WTC11 (cell line): ENCODE measurements at regions not wholly inside any gene's neighbourhood (a gene's known extent, or its start where the extent isn't known, plus 50 kb on each side); places are given as distances from the start of the nearest gene placed in this dataset.

Experiments used
- ATAC-seq: fragments of 200-7000 bp; cut with Tn5 transposase; 2 replicates; pipeline ENCODE4 v1.10.0; 2021; ENCODE audit warnings: mild to moderate bottlenecking, moderate library complexity
- CTCF ChIA-PET: fragments of 300-600 bp; sonication (Branson Sonifier 250); formaldehyde crosslinking; loops from one replicate; lab custom pipeline; 2021; ENCODE audit warnings: antibody characterized with exemption; lab: Charles Lee
- POLR2A ChIA-PET: fragments of 350-600 bp; sonication (Branson Sonifier 250); formaldehyde crosslinking; loops from one replicate; lab custom pipeline; 2021; ENCODE audit warnings: antibody characterized with exemption; lab: Charles Lee
- DNase-seq: peaks from one replicate; pipeline ENCODE4 v3.0.0; 2021; ENCODE audit warnings: low spot score
- H3K27ac Mint-ChIP-seq: 2 replicates; pipeline ENCODE4 v1.8.0; 2021; ENCODE audit warnings: mixed read lengths
- H3K27me3 Mint-ChIP-seq: 2 replicates; pipeline ENCODE4 v1.8.0; 2021; ENCODE audit warnings: low read depth, mild to moderate bottlenecking, moderate library complexity, mixed read lengths
- H3K36me3 Mint-ChIP-seq: 2 replicates; pipeline ENCODE4 v1.8.0; 2021; ENCODE audit warnings: mixed read lengths
- H3K4me1 Mint-ChIP-seq: 2 replicates; pipeline ENCODE4 v1.8.0; 2022; ENCODE audit warnings: mixed read lengths
- H3K4me3 Mint-ChIP-seq: 2 replicates; pipeline ENCODE4 v1.8.0; 2021; ENCODE audit warnings: mild to moderate bottlenecking, moderate library complexity, mixed read lengths
- H3K9me3 Mint-ChIP-seq: 2 replicates; pipeline ENCODE4 v1.8.0; 2021; ENCODE audit warnings: mixed read lengths
- CREM ChIP-seq: sonication (generic); formaldehyde crosslinking; IDR thresholded peaks from 2 replicates; pipeline ENCODE4 v1.8.1; 2022; ENCODE audit warnings: mild to moderate bottlenecking, missing genetic modification reagents, moderate library complexity
- E2F1 ChIP-seq: sonication (generic); formaldehyde crosslinking; IDR thresholded peaks from 2 replicates; pipeline ENCODE4 v1.8.0; 2022; ENCODE audit warnings: mild to moderate bottlenecking, missing genetic modification reagents
- E2F4 ChIP-seq: sonication (generic); formaldehyde crosslinking; IDR thresholded peaks from 2 replicates; pipeline ENCODE4 v1.8.1; 2022; ENCODE audit warnings: low read depth, mild to moderate bottlenecking, moderate library complexity, missing genetic modification reagents, borderline replicate concordance
- ELF4 ChIP-seq: sonication (generic); formaldehyde crosslinking; IDR thresholded peaks from 2 replicates; pipeline ENCODE4 v1.8.1; 2022; ENCODE audit warnings: low read depth, mild to moderate bottlenecking, moderate library complexity, missing genetic modification reagents
- FOXP1 ChIP-seq: sonication (generic); formaldehyde crosslinking; IDR thresholded peaks from 2 replicates; pipeline ENCODE4 v1.8.0; 2022; ENCODE audit warnings: missing genetic modification reagents, mild to moderate bottlenecking, moderate library complexity, borderline replicate concordance
- HMGA2 ChIP-seq: fragments of 250-450 bp; sonication (Bioruptor Pico); IDR thresholded peaks from 2 replicates; pipeline ENCODE4 v1.4.0; 2021; ENCODE audit warnings: mild to moderate bottlenecking, moderate library complexity
- JUN ChIP-seq: sonication (generic); formaldehyde crosslinking; IDR thresholded peaks from 2 replicates; pipeline ENCODE4 v1.8.0; 2023; ENCODE audit warnings: mild to moderate bottlenecking, missing genetic modification reagents
- MXD4 ChIP-seq: fragments of 250-450 bp; sonication (Bioruptor Pico); IDR thresholded peaks from 2 replicates; pipeline ENCODE4 v1.8.0; 2021; ENCODE audit warnings: mild to moderate bottlenecking, moderate library complexity, borderline replicate concordance
- MYBL2 ChIP-seq: sonication (generic); formaldehyde crosslinking; IDR thresholded peaks from 2 replicates; pipeline ENCODE4 v1.8.1; 2023; ENCODE audit warnings: mild to moderate bottlenecking, moderate library complexity, missing genetic modification reagents
- NR2C2 ChIP-seq: sonication (generic); formaldehyde crosslinking; IDR thresholded peaks from 2 replicates; pipeline ENCODE4 v1.8.0; 2022; ENCODE audit warnings: mild to moderate bottlenecking, missing genetic modification reagents
- SOX15 ChIP-seq: fragments of 250-450 bp; sonication (Bioruptor Pico); IDR thresholded peaks from 2 replicates; pipeline ENCODE4 v1.9.0; 2021; ENCODE audit warnings: mild to moderate bottlenecking
- TEAD4 ChIP-seq: sonication (generic); formaldehyde crosslinking; IDR thresholded peaks from 2 replicates; pipeline ENCODE4 v1.8.0; 2022; ENCODE audit warnings: mild to moderate bottlenecking, missing genetic modification reagents
- TP53 ChIP-seq: sonication (generic); formaldehyde crosslinking; IDR thresholded peaks from 2 replicates; pipeline ENCODE4 v1.8.1; 2023; ENCODE audit warnings: mild to moderate bottlenecking, missing genetic modification reagents
- ZBTB21 ChIP-seq: sonication (generic); formaldehyde crosslinking; IDR thresholded peaks from 2 replicates; pipeline ENCODE4 v1.8.1; 2023; ENCODE audit warnings: mild to moderate bottlenecking, missing genetic modification reagents, borderline replicate concordance
- ZNF263 ChIP-seq: sonication (generic); formaldehyde crosslinking; IDR thresholded peaks from 2 replicates; pipeline ENCODE4 v1.8.1; 2022; ENCODE audit warnings: low read depth, mild to moderate bottlenecking, moderate library complexity, missing genetic modification reagents
- ZNF317 ChIP-seq: sonication (generic); formaldehyde crosslinking; IDR thresholded peaks from 2 replicates; pipeline ENCODE4 v1.8.1; 2023; ENCODE audit warnings: low read depth, mild to moderate bottlenecking, moderate library complexity, missing genetic modification reagents, borderline replicate concordance
- ZNF423 ChIP-seq: fragments of 250-450 bp; sonication (Bioruptor Pico); IDR thresholded peaks from 2 replicates; pipeline ENCODE4 v2.1.2; 2022; ENCODE audit warnings: mild to moderate bottlenecking, moderate library complexity
- ZNF532 ChIP-seq: fragments of 250-450 bp; sonication (Bioruptor Pico); IDR thresholded peaks from 2 replicates; pipeline ENCODE4 v1.9.0; 2021; ENCODE audit warnings: mild to moderate bottlenecking, borderline replicate concordance
- TF ChIP-seq, protein P1 (sequence below): fragments of 250-450 bp; sonication (Bioruptor Pico); IDR thresholded peaks from 2 replicates; pipeline ENCODE4 v1.9.0; 2021; ENCODE audit warnings: moderate library complexity, mild to moderate bottlenecking, inconsistent platforms, borderline replicate concordance
- TF ChIP-seq, protein P2 (sequence below): sonication (generic); formaldehyde crosslinking; IDR thresholded peaks from 2 replicates; pipeline ENCODE4 v1.8.0; 2022; ENCODE audit warnings: mild to moderate bottlenecking, missing genetic modification reagents
- TF ChIP-seq, protein P3 (sequence below): sonication (generic); formaldehyde crosslinking; IDR thresholded peaks from 2 replicates; pipeline ENCODE4 v1.8.1; 2023; ENCODE audit warnings: mild to moderate bottlenecking, moderate library complexity, missing genetic modification reagents

GRCh38 chr5:120039111-120039510 lies 409.8 kb downstream of the FAM170A start:
- Mint-ChIP-seq H3K36me3 (no peaks in the 10 kb centered on the region), H3K4me3 (no peak overlapping the region)
- POLR2A ChIA-PET, result no interaction called here

GRCh38 chr5:120043431-120043830 lies 414.1 kb downstream of the FAM170A start:
- no peak for ATAC-seq
- POLR2A ChIA-PET, result no interaction called here
- Mint-ChIP-seq H3K27ac (no peak overlapping the region), H3K27me3 (no peaks in the 10 kb centered on the region), H3K9me3 (no peaks in the 10 kb centered on the region), H3K4me3 (no peak overlapping the region), H3K36me3 (no peaks in the 10 kb centered on the region), H3K4me1 (no peaks in the 10 kb centered on the region)
- TF ChIP-seq ZNF317 (no peak), CREM (CRISPR knock-in tag) (no peak), NR2C2 (CRISPR knock-in tag) (no peak), ZBTB21 (no peak), JUN (CRISPR knock-in tag) (no peak), TP53 (CRISPR knock-in tag) (no peak), MYBL2 (no peak), E2F1 (no peak), MXD4 (CRISPR knock-in tag) (no peak)
- TF ChIP-seq, protein P1, sequence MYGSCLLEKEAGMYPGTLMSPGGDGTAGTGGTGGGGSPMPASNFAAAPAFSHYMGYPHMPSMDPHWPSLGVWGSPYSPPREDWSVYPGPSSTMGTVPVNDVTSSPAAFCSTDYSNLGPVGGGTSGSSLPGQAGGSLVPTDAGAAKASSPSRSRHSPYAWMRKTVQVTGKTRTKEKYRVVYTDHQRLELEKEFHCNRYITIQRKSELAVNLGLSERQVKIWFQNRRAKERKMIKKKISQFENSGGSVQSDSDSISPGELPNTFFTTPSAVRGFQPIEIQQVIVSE (CRISPR knock-in tag), result no peak
- TF ChIP-seq, protein P2, sequence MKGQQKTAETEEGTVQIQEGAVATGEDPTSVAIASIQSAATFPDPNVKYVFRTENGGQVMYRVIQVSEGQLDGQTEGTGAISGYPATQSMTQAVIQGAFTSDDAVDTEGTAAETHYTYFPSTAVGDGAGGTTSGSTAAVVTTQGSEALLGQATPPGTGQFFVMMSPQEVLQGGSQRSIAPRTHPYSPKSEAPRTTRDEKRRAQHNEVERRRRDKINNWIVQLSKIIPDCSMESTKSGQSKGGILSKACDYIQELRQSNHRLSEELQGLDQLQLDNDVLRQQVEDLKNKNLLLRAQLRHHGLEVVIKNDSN, result no peak
- CTCF ChIA-PET, result no interaction called here
- DNase-seq, result no peak

More at GRCh38 chr5:120039111-120039510, 409.8 kb downstream of the FAM170A start:
- Mint-ChIP-seq H3K9me3 (no peaks in the 10 kb centered on the region), H3K27ac (no peak overlapping the region), H3K27me3 (no peaks in the 10 kb centered on the region), H3K4me1 (0 out of 2 replicates have a peak, but pooled peaks cover 3% of the 10 kb centered on the region)
- ATAC-seq (no peak), DNase-seq (no peak)
- TF ChIP-seq HMGA2 (CRISPR knock-in tag) (peak; percentile 90), ELF4 (CRISPR knock-in tag) (no peak)
- CTCF ChIA-PET, result no interaction called here

- H3K27ac Mint-ChIP-seq, result no peak overlapping the region
- ATAC-seq (no peak), DNase-seq (no peak)
- ChIA-PET POLR2A (no interaction called here), CTCF (no interaction called here)
- TF ChIP-seq NR2C2 (CRISPR knock-in tag) (no peak), E2F4 (CRISPR knock-in tag) (no peak), TEAD4 (no peak), SOX15 (CRISPR knock-in tag) (no peak), FOXP1 (no peak), ZNF263 (no peak), ZNF532 (CRISPR knock-in tag) (no peak), ZNF423 (CRISPR knock-in tag) (no peak)
- TF ChIP-seq, protein P3, sequence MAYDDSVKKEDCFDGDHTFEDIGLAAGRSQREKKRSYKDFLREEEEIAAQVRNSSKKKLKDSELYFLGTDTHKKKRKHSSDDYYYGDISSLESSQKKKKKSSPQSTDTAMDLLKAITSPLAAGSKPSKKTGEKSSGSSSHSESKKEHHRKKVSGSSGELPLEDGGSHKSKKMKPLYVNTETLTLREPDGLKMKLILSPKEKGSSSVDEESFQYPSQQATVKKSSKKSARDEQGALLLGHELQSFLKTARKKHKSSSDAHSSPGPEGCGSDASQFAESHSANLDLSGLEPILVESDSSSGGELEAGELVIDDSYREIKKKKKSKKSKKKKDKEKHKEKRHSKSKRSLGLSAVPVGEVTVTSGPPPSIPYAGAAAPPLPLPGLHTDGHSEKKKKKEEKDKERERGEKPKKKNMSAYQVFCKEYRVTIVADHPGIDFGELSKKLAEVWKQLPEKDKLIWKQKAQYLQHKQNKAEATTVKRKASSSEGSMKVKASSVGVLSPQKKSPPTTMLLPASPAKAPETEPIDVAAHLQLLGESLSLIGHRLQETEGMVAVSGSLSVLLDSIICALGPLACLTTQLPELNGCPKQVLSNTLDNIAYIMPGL (CRISPR knock-in tag), result no peak
- H3K4me3 Mint-ChIP-seq, result no peak overlapping the region
- H3K36me3 Mint-ChIP-seq, result no peaks in the 10 kb centered on the region
- H3K27me3 Mint-ChIP-seq, result no peaks in the 10 kb centered on the region
- peaks cover 10% of the 10 kb centered on the region for H3K9me3 Mint-ChIP-seq
- no peaks in the 10 kb centered on the region for H3K4me1 Mint-ChIP-seq
These were observed 410.9 kb upstream of the PRR16 start for GRCh38 chr5:120052916-120053828.
